ENCODE measurements at regions not wholly inside any gene's neighbourhood (a gene's known extent, or its start where the extent isn't known, plus 50 kb on each side); places are given as distances from the start of the nearest gene placed in this dataset.

DNA sequence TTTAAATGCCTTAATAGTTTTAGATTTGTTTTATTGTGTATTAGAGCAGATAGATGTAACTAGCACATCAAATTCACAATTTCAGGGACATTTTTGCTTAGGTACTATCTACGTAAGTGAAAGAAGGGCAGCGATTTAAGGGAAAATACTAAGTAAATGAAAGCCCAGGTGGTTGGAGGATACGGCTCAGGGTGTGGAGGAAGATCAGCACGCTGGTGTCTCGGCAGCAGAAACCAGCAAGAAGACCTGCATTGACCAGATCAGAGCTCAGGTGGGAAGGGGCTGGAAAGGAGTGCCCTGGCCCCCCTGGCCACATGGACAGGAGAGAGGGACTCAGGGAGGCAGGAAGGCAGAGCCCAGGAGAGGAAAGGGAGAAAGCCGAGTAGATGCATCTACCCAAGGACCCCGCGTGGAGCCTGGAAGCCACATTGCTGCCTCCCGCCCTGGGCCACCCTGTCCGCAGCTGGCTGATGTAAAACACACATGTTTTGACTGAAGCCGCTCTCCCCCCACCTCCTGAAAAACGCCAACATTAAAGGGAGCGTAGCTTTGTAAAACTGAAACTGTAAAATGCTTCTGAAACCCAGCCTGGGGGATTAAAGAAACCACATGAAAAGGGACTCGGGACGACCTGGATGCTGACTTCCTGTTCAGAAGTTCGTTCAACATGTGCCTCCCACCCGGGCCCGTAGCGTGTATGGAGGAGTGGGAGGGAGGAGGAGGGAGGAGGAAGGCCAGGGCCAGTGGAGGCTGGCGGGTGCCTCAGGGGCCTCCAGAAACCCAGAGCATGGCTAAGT is 72.6 kb upstream of the TARDBP start:
- H3K4me3 Mint-ChIP-seq, result no peak overlapping the region
- 86 to 88% methylated on average over 16 to 20 of the region's 20 CpGs for WGBS, 2 experiments (ENCODE audit: insufficient coverage in 1 of 2, insufficient read length in 1 of 2)

DNA sequence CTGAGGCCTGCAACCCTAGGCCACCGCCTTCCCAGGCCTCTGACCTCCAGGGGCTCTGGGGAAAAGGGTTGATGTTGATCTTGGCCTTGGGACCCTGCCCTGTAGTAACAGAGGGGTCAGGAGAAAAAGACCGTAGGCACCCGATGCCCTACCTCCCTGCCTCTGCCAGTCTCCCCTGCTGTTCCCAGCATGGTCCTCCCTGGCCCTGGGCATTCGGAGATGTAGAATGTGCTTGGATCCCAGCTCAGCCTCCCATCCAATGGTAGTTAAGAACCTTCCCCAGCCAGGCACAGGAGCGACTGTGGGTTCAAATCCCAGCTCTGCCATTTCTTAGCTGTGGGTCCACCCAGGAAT is 72.0 kb upstream of the TARDBP start:
- Mint-ChIP-seq H3K27ac (no peak overlapping the region), H3K27me3 (ENCODE audit: insufficient read depth) (peaks cover 7% of the 10 kb centered on the region), H3K4me3 (no peak overlapping the region), H3K9me3 (no peaks in the 10 kb centered on the region), H3K4me1 (peaks cover 7% of the 10 kb centered on the region), H3K36me3 (ENCODE audit: low read depth) (no peaks in the 10 kb centered on the region)
- Histone ChIP-seq H3K4me3 (ENCODE audit: low read length) (no peak overlapping the region), H3K9me3 (ENCODE audit: control insufficient read depth, low read length) (no peaks in the 10 kb centered on the region), H3K4me1 (ENCODE audit: control insufficient read depth, insufficient read depth, low read length) (no peaks in the 10 kb centered on the region), H3K27ac (ENCODE audit: low read depth, low read length) (no peak overlapping the region), H3K36me3 (ENCODE audit: control insufficient read depth, insufficient read depth, low read length) (no peaks in the 10 kb centered on the region), H3K27me3 (ENCODE audit: control insufficient read depth, insufficient read depth, low read length, poor library complexity, severe bottlenecking) (no peaks in the 10 kb centered on the region), H3K9ac (ENCODE audit: extremely low read depth, low read length, poor library complexity, severe bottlenecking) (no peak overlapping the region)
- peak; percentile 40 for DNase-seq
- TF ChIP-seq, protein P1, sequence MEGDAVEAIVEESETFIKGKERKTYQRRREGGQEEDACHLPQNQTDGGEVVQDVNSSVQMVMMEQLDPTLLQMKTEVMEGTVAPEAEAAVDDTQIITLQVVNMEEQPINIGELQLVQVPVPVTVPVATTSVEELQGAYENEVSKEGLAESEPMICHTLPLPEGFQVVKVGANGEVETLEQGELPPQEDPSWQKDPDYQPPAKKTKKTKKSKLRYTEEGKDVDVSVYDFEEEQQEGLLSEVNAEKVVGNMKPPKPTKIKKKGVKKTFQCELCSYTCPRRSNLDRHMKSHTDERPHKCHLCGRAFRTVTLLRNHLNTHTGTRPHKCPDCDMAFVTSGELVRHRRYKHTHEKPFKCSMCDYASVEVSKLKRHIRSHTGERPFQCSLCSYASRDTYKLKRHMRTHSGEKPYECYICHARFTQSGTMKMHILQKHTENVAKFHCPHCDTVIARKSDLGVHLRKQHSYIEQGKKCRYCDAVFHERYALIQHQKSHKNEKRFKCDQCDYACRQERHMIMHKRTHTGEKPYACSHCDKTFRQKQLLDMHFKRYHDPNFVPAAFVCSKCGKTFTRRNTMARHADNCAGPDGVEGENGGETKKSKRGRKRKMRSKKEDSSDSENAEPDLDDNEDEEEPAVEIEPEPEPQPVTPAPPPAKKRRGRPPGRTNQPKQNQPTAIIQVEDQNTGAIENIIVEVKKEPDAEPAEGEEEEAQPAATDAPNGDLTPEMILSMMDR (conservative IDR thresholded peaks at IDR 0.05), result no peak
- 93 to 95% methylated on average over 3 to 5 of the region's 5 CpGs for WGBS, 2 experiments (ENCODE audit: insufficient coverage in 1 of 2, insufficient read length in 1 of 2)

More for the DNA sequence above, 72.6 kb upstream of the TARDBP start:
- Mint-ChIP-seq H3K36me3 (ENCODE audit: low read depth) (no peaks in the 10 kb centered on the region), H3K27me3 (ENCODE audit: insufficient read depth) (peaks cover 7% of the 10 kb centered on the region), H3K4me1 (peaks cover 7% of the 10 kb centered on the region), H3K27ac (no peak overlapping the region), H3K9me3 (no peaks in the 10 kb centered on the region)
- no peak overlapping the region for H3K4me3 ChIP-seq (ENCODE audit: low read length)
- H3K9me3 ChIP-seq (ENCODE audit: control insufficient read depth, low read length), result no peaks in the 10 kb centered on the region
- H3K4me1 ChIP-seq (ENCODE audit: control insufficient read depth, insufficient read depth, low read length), result no peaks in the 10 kb centered on the region
- no peak overlapping the region for H3K9ac ChIP-seq (ENCODE audit: extremely low read depth, low read length, poor library complexity, severe bottlenecking)
- TF ChIP-seq, protein P1 (conservative IDR thresholded peaks at IDR 0.05), result no peak
- H3K27me3 ChIP-seq (ENCODE audit: control insufficient read depth, insufficient read depth, low read length, poor library complexity, severe bottlenecking), result no peaks in the 10 kb centered on the region
- H3K36me3 ChIP-seq (ENCODE audit: control insufficient read depth, insufficient read depth, low read length), result no peaks in the 10 kb centered on the region
- DNase-seq, result peak; percentile 47
- H3K27ac ChIP-seq (ENCODE audit: low read depth, low read length), result no peak overlapping the region

DNA sequence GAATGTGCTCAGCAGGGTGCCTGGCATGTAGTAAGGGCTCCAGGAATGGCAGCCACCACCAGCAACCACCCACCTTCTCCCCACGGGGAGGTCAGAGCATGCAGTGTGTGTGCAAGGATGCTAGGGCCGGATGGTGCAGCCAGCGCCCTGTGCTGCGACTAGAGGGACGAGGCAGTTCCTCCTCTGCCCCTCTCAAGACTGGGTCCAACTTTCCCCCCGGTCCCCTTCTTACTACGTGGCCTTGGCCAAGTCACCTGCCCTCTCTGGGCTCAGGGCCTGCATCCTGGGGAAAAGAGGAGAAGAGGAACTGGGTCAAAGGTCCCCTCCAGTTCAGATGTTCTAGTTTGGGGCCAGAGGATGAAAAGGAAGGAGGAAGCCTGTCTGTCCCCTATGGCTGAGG is 71.6 kb upstream of the TARDBP start:
- Histone ChIP-seq H3K9me3 (ENCODE audit: control insufficient read depth, low read length) (no peaks in the 10 kb centered on the region), H3K4me3 (ENCODE audit: low read length) (no peak overlapping the region), H3K36me3 (ENCODE audit: control insufficient read depth, insufficient read depth, low read length) (no peaks in the 10 kb centered on the region), H3K27ac (ENCODE audit: low read depth, low read length) (no peak overlapping the region), H3K9ac (ENCODE audit: extremely low read depth, low read length, poor library complexity, severe bottlenecking) (no peak overlapping the region), H3K4me1 (ENCODE audit: control insufficient read depth, insufficient read depth, low read length) (no peaks in the 10 kb centered on the region), H3K27me3 (ENCODE audit: control insufficient read depth, insufficient read depth, low read length, poor library complexity, severe bottlenecking) (no peaks in the 10 kb centered on the region)
- Mint-ChIP-seq H3K36me3 (ENCODE audit: low read depth) (no peaks in the 10 kb centered on the region), H3K27ac (no peak overlapping the region), H3K9me3 (no peaks in the 10 kb centered on the region), H3K4me3 (no peak overlapping the region), H3K4me1 (peaks cover 7% of the 10 kb centered on the region), H3K27me3 (ENCODE audit: insufficient read depth) (peaks cover 7% of the 10 kb centered on the region)
- no peak for DNase-seq
- WGBS, 2 experiments (ENCODE audit: insufficient coverage in 1 of 2, insufficient read length in 1 of 2), result 97 to 98% methylated on average over 5 to 7 of the region's 7 CpGs
- TF ChIP-seq, protein P1 (conservative IDR thresholded peaks at IDR 0.05), result no peak

All from endodermal cell (in vitro differentiated cells).